ENCODE measurements at regions not wholly inside any gene's neighbourhood (a gene's known extent, or its start where the extent isn't known, plus 50 kb on each side); places are given as distances from the start of the nearest gene placed in this dataset.

DNA sequence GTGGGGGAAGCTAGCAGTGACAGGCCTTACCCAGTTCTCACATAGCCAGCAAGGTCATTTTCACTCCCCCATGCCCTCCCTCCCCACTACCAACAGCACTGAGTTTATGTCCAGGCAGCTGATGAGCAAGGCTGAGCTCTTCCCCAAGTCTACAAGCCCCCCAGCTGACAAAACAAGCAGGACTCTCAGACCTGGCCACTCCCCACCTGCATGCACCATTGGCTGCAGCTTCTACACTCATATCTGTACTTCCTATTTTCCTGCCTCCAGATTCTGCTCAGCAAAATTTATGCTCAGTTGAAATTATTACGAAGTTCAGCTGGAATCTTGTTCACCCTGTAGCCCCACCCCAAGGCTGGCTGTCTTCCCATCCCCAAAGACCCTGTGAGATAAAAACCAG is 339.3 kb downstream of the ARL6IP6 start:
- H3K27ac ChIP-seq (ENCODE audit: low read depth, low read length), result no peak overlapping the region
- H3K4me1 ChIP-seq (ENCODE audit: control insufficient read depth in 3 of 3, insufficient read depth in 3 of 3, low read length in 3 of 3), result no peaks in the 10 kb centered on the region
- no peak overlapping the region for H3K9ac ChIP-seq (ENCODE audit: low read depth in 1 of 3, low read length in 3 of 3)
- H3K27me3 ChIP-seq (ENCODE audit: control insufficient read depth in 3 of 3, insufficient read depth in 3 of 3, low read length in 3 of 3), result peaks cover 0 to 3% (median 0%) of the 10 kb centered on the region in 3 donors
- no peaks in the 10 kb centered on the region for H3K36me3 ChIP-seq (ENCODE audit: control insufficient read depth in 3 of 3, insufficient read depth in 3 of 3, low read length in 3 of 3)
- no peaks in the 10 kb centered on the region for H3K9me3 ChIP-seq (ENCODE audit: control insufficient read depth in 3 of 3, low read length in 3 of 3)
- H3K4me3 ChIP-seq (ENCODE audit: low read length in 3 of 3), result no peak overlapping the region

GRCh38 chr2:153055182-153055581 is 336.8 kb downstream of the ARL6IP6 start:
- Histone ChIP-seq H3K9ac (ENCODE audit: low read depth in 1 of 3, low read length in 3 of 3) (no peak overlapping the region), H3K9me3 (ENCODE audit: control insufficient read depth in 3 of 3, low read length in 3 of 3) (no peaks in the 10 kb centered on the region), H3K4me3 (ENCODE audit: low read length in 3 of 3) (no peak overlapping the region), H3K4me1 (ENCODE audit: control insufficient read depth in 3 of 3, insufficient read depth in 3 of 3, low read length in 3 of 3) (no peaks in the 10 kb centered on the region), H3K36me3 (ENCODE audit: control insufficient read depth in 3 of 3, insufficient read depth in 3 of 3, low read length in 3 of 3) (no peaks in the 10 kb centered on the region), H3K27ac (ENCODE audit: low read depth, low read length) (no peak overlapping the region), H3K27me3 (ENCODE audit: control insufficient read depth in 3 of 3, insufficient read depth in 3 of 3, low read length in 3 of 3) (peaks cover 0 to 3% (median 0%) of the 10 kb centered on the region in 3 donors)

GRCh38 chr2:153052807-153053559 is 334.6 kb downstream of the ARL6IP6 start:
- Histone ChIP-seq H3K27ac (ENCODE audit: low read depth, low read length) (no peak overlapping the region), H3K4me1 (ENCODE audit: control insufficient read depth in 3 of 3, insufficient read depth in 3 of 3, low read length in 3 of 3) (no peaks in the 10 kb centered on the region), H3K27me3 (ENCODE audit: control insufficient read depth in 3 of 3, insufficient read depth in 3 of 3, low read length in 3 of 3) (peaks cover 0 to 3% (median 0%) of the 10 kb centered on the region in 3 donors), H3K4me3 (ENCODE audit: low read length in 3 of 3) (no peak overlapping the region), H3K9ac (ENCODE audit: low read depth in 1 of 3, low read length in 3 of 3) (no peak overlapping the region), H3K36me3 (ENCODE audit: control insufficient read depth in 3 of 3, insufficient read depth in 3 of 3, low read length in 3 of 3) (no peaks in the 10 kb centered on the region), H3K9me3 (ENCODE audit: control insufficient read depth in 3 of 3, low read length in 3 of 3) (no peaks in the 10 kb centered on the region)

- no peaks in the 10 kb centered on the region for H3K9me3 ChIP-seq (ENCODE audit: control insufficient read depth in 3 of 3, low read length in 3 of 3)
- no peak overlapping the region for H3K9ac ChIP-seq (ENCODE audit: low read depth in 1 of 3, low read length in 3 of 3)
- no peaks in the 10 kb centered on the region for H3K27me3 ChIP-seq (ENCODE audit: control insufficient read depth in 3 of 3, insufficient read depth in 3 of 3, low read length in 3 of 3)
- H3K27ac ChIP-seq (ENCODE audit: low read depth, low read length), result no peak overlapping the region
- no peaks in the 10 kb centered on the region for H3K36me3 ChIP-seq (ENCODE audit: control insufficient read depth in 3 of 3, insufficient read depth in 3 of 3, low read length in 3 of 3)
- no peaks in the 10 kb centered on the region for H3K4me1 ChIP-seq (ENCODE audit: control insufficient read depth in 3 of 3, insufficient read depth in 3 of 3, low read length in 3 of 3)
- no peak overlapping the region for H3K4me3 ChIP-seq (ENCODE audit: low read length in 3 of 3)
These were observed 328.8 kb downstream of the ARL6IP6 start for GRCh38 chr2:153047220-153047619.

GRCh38 chr2:153043385-153043784 is 325.0 kb downstream of the ARL6IP6 start:
- no peak overlapping the region for H3K9ac ChIP-seq (ENCODE audit: low read depth in 1 of 3, low read length in 3 of 3)
- H3K27ac ChIP-seq (ENCODE audit: low read depth, low read length), result no peak overlapping the region
- H3K9me3 ChIP-seq (ENCODE audit: control insufficient read depth in 3 of 3, low read length in 3 of 3), result peaks cover 0 to 3% (median 0%) of the 10 kb centered on the region in 3 donors
- H3K36me3 ChIP-seq (ENCODE audit: control insufficient read depth in 3 of 3, insufficient read depth in 3 of 3, low read length in 3 of 3), result no peaks in the 10 kb centered on the region
- H3K4me1 ChIP-seq (ENCODE audit: control insufficient read depth in 3 of 3, insufficient read depth in 3 of 3, low read length in 3 of 3), result no peaks in the 10 kb centered on the region
- no peaks in the 10 kb centered on the region for H3K27me3 ChIP-seq (ENCODE audit: control insufficient read depth in 3 of 3, insufficient read depth in 3 of 3, low read length in 3 of 3)
- no peak overlapping the region for H3K4me3 ChIP-seq (ENCODE audit: low read length in 3 of 3)

GRCh38 chr2:153028626-153029025 is 310.2 kb downstream of the ARL6IP6 start:
- H3K9ac ChIP-seq (ENCODE audit: low read depth in 1 of 3, low read length in 3 of 3), result no peak overlapping the region
- H3K9me3 ChIP-seq (ENCODE audit: control insufficient read depth in 3 of 3, low read length in 3 of 3), result no peaks in the 10 kb centered on the region
- H3K4me3 ChIP-seq (ENCODE audit: low read length in 3 of 3), result no peak overlapping the region
- H3K36me3 ChIP-seq (ENCODE audit: control insufficient read depth in 3 of 3, insufficient read depth in 3 of 3, low read length in 3 of 3), result no peaks in the 10 kb centered on the region
- H3K27ac ChIP-seq (ENCODE audit: low read depth, low read length), result no peak overlapping the region
- no peaks in the 10 kb centered on the region for H3K4me1 ChIP-seq (ENCODE audit: control insufficient read depth in 3 of 3, insufficient read depth in 3 of 3, low read length in 3 of 3)
- H3K27me3 ChIP-seq (ENCODE audit: control insufficient read depth in 3 of 3, insufficient read depth in 3 of 3, low read length in 3 of 3), result no peaks in the 10 kb centered on the region

GRCh38 chr2:153027533-153027932 is 309.1 kb downstream of the ARL6IP6 start:
- no peaks in the 10 kb centered on the region for H3K4me1 ChIP-seq (ENCODE audit: control insufficient read depth in 3 of 3, insufficient read depth in 3 of 3, low read length in 3 of 3)
- H3K4me3 ChIP-seq (ENCODE audit: low read length in 3 of 3), result no peak overlapping the region
- no peak overlapping the region for H3K9ac ChIP-seq (ENCODE audit: low read depth in 1 of 3, low read length in 3 of 3)
- no peaks in the 10 kb centered on the region for H3K9me3 ChIP-seq (ENCODE audit: control insufficient read depth in 3 of 3, low read length in 3 of 3)
- H3K36me3 ChIP-seq (ENCODE audit: control insufficient read depth in 3 of 3, insufficient read depth in 3 of 3, low read length in 3 of 3), result no peaks in the 10 kb centered on the region
- no peaks in the 10 kb centered on the region for H3K27me3 ChIP-seq (ENCODE audit: control insufficient read depth in 3 of 3, insufficient read depth in 3 of 3, low read length in 3 of 3)
- no peak overlapping the region for H3K27ac ChIP-seq (ENCODE audit: low read depth, low read length)

- Histone ChIP-seq H3K4me1 (ENCODE audit: control insufficient read depth in 3 of 3, insufficient read depth in 3 of 3, low read length in 3 of 3) (no peaks in the 10 kb centered on the region), H3K27me3 (ENCODE audit: control insufficient read depth in 3 of 3, insufficient read depth in 3 of 3, low read length in 3 of 3) (no peaks in the 10 kb centered on the region), H3K27ac (ENCODE audit: low read depth, low read length) (no peak overlapping the region), H3K4me3 (ENCODE audit: low read length in 3 of 3) (no peak overlapping the region), H3K9me3 (ENCODE audit: control insufficient read depth in 3 of 3, low read length in 3 of 3) (no peaks in the 10 kb centered on the region), H3K36me3 (ENCODE audit: control insufficient read depth in 3 of 3, insufficient read depth in 3 of 3, low read length in 3 of 3) (no peaks in the 10 kb centered on the region), H3K9ac (ENCODE audit: low read depth in 1 of 3, low read length in 3 of 3) (no peak overlapping the region)
These were observed 301.8 kb downstream of the ARL6IP6 start for GRCh38 chr2:153020201-153020600.

DNA sequence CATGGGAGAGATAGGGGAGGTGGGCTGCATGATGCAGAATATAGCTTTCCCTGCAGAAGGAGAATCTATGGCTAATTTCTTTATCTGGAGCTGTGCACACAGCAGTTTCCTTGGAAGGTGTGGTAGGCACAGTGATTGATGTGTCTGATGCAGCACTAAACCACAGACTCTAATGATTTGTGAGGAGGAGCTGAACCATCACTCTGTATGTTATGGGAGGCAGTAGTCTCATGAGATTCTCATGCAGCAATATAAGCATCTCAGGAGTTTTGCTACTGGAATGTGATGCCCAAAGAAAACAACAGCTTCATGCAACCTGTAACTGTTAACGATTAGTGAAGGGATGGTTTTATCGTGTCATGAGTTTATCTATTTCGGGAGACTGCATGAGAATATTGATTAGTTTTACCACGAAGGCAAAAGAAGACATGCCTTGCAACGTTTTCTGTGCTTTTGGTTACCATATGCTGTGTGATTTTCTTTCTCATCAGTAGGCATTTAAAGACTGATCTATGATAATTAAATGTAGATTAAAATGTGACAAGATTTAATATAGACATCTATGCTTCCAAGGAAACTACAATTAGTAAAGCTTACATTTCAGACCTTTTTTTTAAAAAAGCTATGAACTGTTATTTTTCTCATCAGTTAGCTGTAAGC is 286.8 kb downstream of the ARL6IP6 start:
- Histone ChIP-seq H3K4me1 (ENCODE audit: control insufficient read depth in 3 of 3, insufficient read depth in 3 of 3, low read length in 3 of 3) (no peaks in the 10 kb centered on the region), H3K9ac (ENCODE audit: low read depth in 1 of 3, low read length in 3 of 3) (no peak overlapping the region), H3K9me3 (ENCODE audit: control insufficient read depth in 3 of 3, low read length in 3 of 3) (no peaks in the 10 kb centered on the region), H3K27me3 (ENCODE audit: control insufficient read depth in 3 of 3, insufficient read depth in 3 of 3, low read length in 3 of 3) (no peaks in the 10 kb centered on the region), H3K4me3 (ENCODE audit: low read length in 3 of 3) (no peak overlapping the region), H3K36me3 (ENCODE audit: control insufficient read depth in 3 of 3, insufficient read depth in 3 of 3, low read length in 3 of 3) (no peaks in the 10 kb centered on the region), H3K27ac (ENCODE audit: low read depth, low read length) (no peak overlapping the region)

GRCh38 chr2:153004627-153005026 is 286.2 kb downstream of the ARL6IP6 start:
- Histone ChIP-seq H3K4me1 (ENCODE audit: control insufficient read depth in 3 of 3, insufficient read depth in 3 of 3, low read length in 3 of 3) (no peaks in the 10 kb centered on the region), H3K9me3 (ENCODE audit: control insufficient read depth in 3 of 3, low read length in 3 of 3) (no peaks in the 10 kb centered on the region), H3K4me3 (ENCODE audit: low read length in 3 of 3) (no peak overlapping the region), H3K9ac (ENCODE audit: low read depth in 1 of 3, low read length in 3 of 3) (no peak overlapping the region), H3K27ac (ENCODE audit: low read depth, low read length) (no peak overlapping the region), H3K27me3 (ENCODE audit: control insufficient read depth in 3 of 3, insufficient read depth in 3 of 3, low read length in 3 of 3) (no peaks in the 10 kb centered on the region), H3K36me3 (ENCODE audit: control insufficient read depth in 3 of 3, insufficient read depth in 3 of 3, low read length in 3 of 3) (no peaks in the 10 kb centered on the region)
